Mesenchymal stem cell (in vitro differentiated cells and primary cell): ENCODE measurements at regions not wholly inside any gene's neighbourhood (a gene's known extent, or its start where the extent isn't known, plus 50 kb on each side); places are given as distances from the start of the nearest gene placed in this dataset.

ENCODE experiments used
- DNase-seq: peaks from one replicate; pipeline ENCODE4 v3.0.0-alpha.2; 2013
- H2AFZ ChIP-seq: one replicate; pipeline ENCODE4 v1.6.1; 2013; ENCODE audit warnings: low read depth, mild to moderate bottlenecking, control low read depth, inconsistent platforms, low read length, moderate library complexity
- H2AK5ac ChIP-seq: 2 replicates; pipeline ENCODE4 v1.6.1; 2013; ENCODE audit warnings: low read length, moderate library complexity, mild to moderate bottlenecking, inconsistent platforms; ENCODE audit not compliant: severe bottlenecking
- H2BK120ac ChIP-seq: one replicate; pipeline ENCODE4 v1.6.1; 2013; ENCODE audit warnings: low read depth, mild to moderate bottlenecking, inconsistent platforms, low read length, moderate library complexity
- H2BK12ac ChIP-seq, 2 experiments: one replicate each; pipeline ENCODE4 v1.6.1; 2013; ENCODE audit warnings: inconsistent platforms in 2 of 2, low read length in 2 of 2, mild to moderate bottlenecking in 2 of 2, moderate library complexity in 2 of 2, control low read depth in 1 of 2
- H2BK15ac ChIP-seq: one replicate; pipeline ENCODE4 v1.6.1; 2013; ENCODE audit warnings: mild to moderate bottlenecking, low read depth, inconsistent platforms; ENCODE audit not compliant: poor library complexity, severe bottlenecking
- H2BK5ac ChIP-seq: 2 replicates; pipeline ENCODE4 v1.6.1; 2013; ENCODE audit warnings: low read depth, mild to moderate bottlenecking, low read length, control low read depth, inconsistent platforms; ENCODE audit not compliant: poor library complexity, severe bottlenecking
- H3K14ac ChIP-seq, 2 experiments: one replicate each; pipeline ENCODE4 v1.6.1; 2013; ENCODE audit warnings: inconsistent platforms in 2 of 2, low read length in 2 of 2, control low read depth in 1 of 2, mild to moderate bottlenecking in 1 of 2, moderate library complexity in 1 of 2
- H3K18ac ChIP-seq, 2 experiments: one replicate each; pipeline ENCODE4 v1.6.1; 2013; ENCODE audit warnings: inconsistent platforms in 2 of 2, low read length in 2 of 2, control low read depth in 1 of 2, low read depth in 1 of 2, mild to moderate bottlenecking in 1 of 2
- H3K23ac ChIP-seq, 2 experiments: one replicate each; pipeline ENCODE4 v1.6.1; 2013; ENCODE audit warnings: inconsistent platforms in 2 of 2, low read length in 2 of 2, mild to moderate bottlenecking in 2 of 2, moderate library complexity in 2 of 2, control low read depth in 1 of 2
- H3K27ac ChIP-seq: 2 replicates; pipeline ENCODE4 v1.5.1; 2013; ENCODE audit warnings: mild to moderate bottlenecking, moderate library complexity, low read length, control low read depth, inconsistent platforms; ENCODE audit not compliant: poor library complexity, severe bottlenecking
- H3K27me3 ChIP-seq, 2 experiments: 2 replicates each; pipeline versions ENCODE4 v1.6.1 to v1.7.0; 2013; ENCODE audit warnings: low read length in 2 of 2, mild to moderate bottlenecking in 2 of 2, moderate library complexity in 2 of 2, control low read depth in 1 of 2, inconsistent platforms in 1 of 2; ENCODE audit not compliant: control insufficient read depth in 1 of 2, insufficient read depth in 1 of 2
- H3K36me3 ChIP-seq, 2 experiments: 2 replicates each; pipeline versions ENCODE4 v1.6.1 to v1.7.0; 2013; ENCODE audit warnings: low read length in 2 of 2, control low read depth in 1 of 2, inconsistent platforms in 1 of 2, low read depth in 1 of 2, mild to moderate bottlenecking in 1 of 2; ENCODE audit not compliant: insufficient read depth in 2 of 2, control insufficient read depth in 1 of 2
- H3K4ac ChIP-seq, 2 experiments: one replicate each; pipeline ENCODE4 v1.6.1; 2013; ENCODE audit warnings: inconsistent platforms in 2 of 2, low read length in 2 of 2, mild to moderate bottlenecking in 2 of 2, moderate library complexity in 2 of 2, control low read depth in 1 of 2, low read depth in 1 of 2
- H3K4me1 ChIP-seq: 2 replicates; pipeline ENCODE4 v1.6.1; 2013; ENCODE audit warnings: low read depth, low read length, control low read depth; ENCODE audit not compliant: control insufficient read depth, insufficient read depth
- H3K4me2 ChIP-seq: 2 replicates; pipeline ENCODE4 v1.6.1; 2013; ENCODE audit warnings: low read length, mild to moderate bottlenecking, inconsistent platforms; ENCODE audit not compliant: poor library complexity, severe bottlenecking
- H3K4me3 ChIP-seq, 2 experiments: 2 replicates each; pipeline versions ENCODE4 v1.5.1 to v1.7.0; 2013; ENCODE audit warnings: low read length in 2 of 2, mild to moderate bottlenecking in 2 of 2, control low read depth in 1 of 2, low read depth in 1 of 2; ENCODE audit not compliant: insufficient read depth in 1 of 2
- H3K79me1 ChIP-seq: replicated peaks from 2 replicates; pipeline ENCODE4 v1.6.1; 2013; ENCODE audit warnings: mild to moderate bottlenecking, control low read depth, low read length, inconsistent platforms; ENCODE audit not compliant: poor library complexity, severe bottlenecking
- H3K9ac ChIP-seq: 2 replicates; pipeline ENCODE4 v1.7.0; 2013; ENCODE audit warnings: mild to moderate bottlenecking, low read length, moderate library complexity
- H3K9me3 ChIP-seq: 2 replicates; pipeline ENCODE4 v1.7.0; 2013; ENCODE audit warnings: mild to moderate bottlenecking, low read length; ENCODE audit not compliant: control insufficient read depth
- H4K8ac ChIP-seq: one replicate; pipeline ENCODE4 v1.6.1; 2013; ENCODE audit warnings: inconsistent platforms, mild to moderate bottlenecking, low read length, moderate library complexity
- H4K91ac ChIP-seq: one replicate; pipeline ENCODE4 v1.6.1; 2013; ENCODE audit warnings: mild to moderate bottlenecking, low read length, inconsistent platforms
- WGBS: methylation state at CpG from one replicate; pipeline ENCODE4 v1.1.7; 2013; ENCODE audit warnings: mixed read lengths; 5-methylcytosine and 5-hydroxymethylcytosine counted together

GRCh38 chr5:175281257-175281656, 162.7 kb downstream of the DRD1 start:
- Histone ChIP-seq H3K36me3 (no peaks in the 10 kb centered on the region), H3K79me1 (no peaks in the 10 kb centered on the region), H3K4me1 (no peaks in the 10 kb centered on the region), H3K9me3 (no peaks in the 10 kb centered on the region), H4K8ac (no peak overlapping the region), H3K4ac (no peak overlapping the region), H2AK5ac (no peak overlapping the region), H2BK5ac (no peak overlapping the region), H3K27me3 (peaks cover 0 to 41% of the 10 kb centered on the region in 2 experiments), H3K9ac (no peak overlapping the region), H3K27ac (no peak overlapping the region), H2BK12ac (no peak overlapping the region), H2BK15ac (no peak overlapping the region), H3K18ac (no peak overlapping the region), H3K23ac (no peak overlapping the region), H3K4me2 (no peak overlapping the region), H2BK120ac (no peak overlapping the region), H2AFZ (no peak overlapping the region), H3K14ac (no peak overlapping the region), H4K91ac (no peak overlapping the region), H3K4me3 (no peak overlapping the region)
- DNase-seq = no peak
- WGBS = 52% methylated on average over 2 of the region's 4 CpGs

- H3K18ac ChIP-seq = no peak overlapping the region
- no peaks in the 10 kb centered on the region for H3K79me1 ChIP-seq
- no peak overlapping the region for H3K4me3 ChIP-seq
- no peaks in the 10 kb centered on the region for H3K4me1 ChIP-seq
- no peak overlapping the region for H3K9ac ChIP-seq
- peaks cover 0 to 41% of the 10 kb centered on the region in 2 experiments for H3K27me3 ChIP-seq
- no peak overlapping the region for H3K4ac ChIP-seq
- no peak overlapping the region for H2BK12ac ChIP-seq
- H3K36me3 ChIP-seq = no peaks in the 10 kb centered on the region
- no peak for DNase-seq
- H3K27ac ChIP-seq = no peak overlapping the region
- H3K9me3 ChIP-seq = no peaks in the 10 kb centered on the region
- no peak overlapping the region for H2AFZ ChIP-seq
- H3K14ac ChIP-seq = no peak overlapping the region
- no peak overlapping the region for H4K91ac ChIP-seq
- H2BK120ac ChIP-seq = no peak overlapping the region
- 68% methylated on average over 3 of the region's 3 CpGs for WGBS
- no peak overlapping the region for H3K23ac ChIP-seq
- no peak overlapping the region for H2BK5ac ChIP-seq
- H2BK15ac ChIP-seq = no peak overlapping the region
- H2AK5ac ChIP-seq = no peak overlapping the region
- no peak overlapping the region for H4K8ac ChIP-seq
- H3K4me2 ChIP-seq = no peak overlapping the region
Observed at GRCh38 chr5:175279506-175279905, 164.5 kb downstream of the DRD1 start.

- 80% methylated on average over 3 of the region's 5 CpGs for WGBS
Observed at GRCh38 chr5:175275748-175276147, 168.2 kb downstream of the DRD1 start.

GRCh38 chr5:175275097-175275496, 168.9 kb downstream of the DRD1 start:
- H3K36me3 ChIP-seq = no peaks in the 10 kb centered on the region
- WGBS = 93% methylated on average over 3 of the region's 4 CpGs
- no peak overlapping the region for H3K27ac ChIP-seq
- H3K9ac ChIP-seq = no peak overlapping the region
- H3K79me1 ChIP-seq = no peaks in the 10 kb centered on the region
- no peaks in the 10 kb centered on the region for H3K4me1 ChIP-seq
- no peaks in the 10 kb centered on the region for H3K9me3 ChIP-seq
- H2BK5ac ChIP-seq = no peak overlapping the region
- no peak overlapping the region for H2BK120ac ChIP-seq
- peaks cover 0 to 42% of the 10 kb centered on the region in 2 experiments for H3K27me3 ChIP-seq
- no peak overlapping the region for H3K14ac ChIP-seq
- H3K4me3 ChIP-seq = peak overlapping the region in 1 of 2 experiments; percentile 52
- no peak overlapping the region for H3K18ac ChIP-seq
- H3K23ac ChIP-seq = no peak overlapping the region
- no peak overlapping the region for H4K8ac ChIP-seq
- H3K4ac ChIP-seq = no peak overlapping the region
- no peak overlapping the region for H2BK12ac ChIP-seq
- H3K4me2 ChIP-seq = no peak overlapping the region
- no peak overlapping the region for H4K91ac ChIP-seq
- no peak for DNase-seq
- no peak overlapping the region for H2AK5ac ChIP-seq
- no peak overlapping the region for H2BK15ac ChIP-seq
- H2AFZ ChIP-seq = no peak overlapping the region

More at GRCh38 chr5:175275748-175276147, 168.2 kb downstream of the DRD1 start:
- Histone ChIP-seq H3K27me3 (peaks cover 0 to 45% of the 10 kb centered on the region in 2 experiments), H2BK120ac (no peak overlapping the region), H2BK15ac (no peak overlapping the region), H3K4me3 (no peak overlapping the region), H2BK12ac (no peak overlapping the region), H3K9me3 (no peaks in the 10 kb centered on the region), H3K36me3 (no peaks in the 10 kb centered on the region), H3K4me1 (no peaks in the 10 kb centered on the region), H4K8ac (no peak overlapping the region), H3K4ac (no peak overlapping the region), H3K14ac (no peak overlapping the region), H2BK5ac (no peak overlapping the region), H2AFZ (no peak overlapping the region), H2AK5ac (no peak overlapping the region), H3K9ac (no peak overlapping the region), H3K27ac (no peak overlapping the region), H3K4me2 (no peak overlapping the region), H3K79me1 (no peaks in the 10 kb centered on the region), H3K18ac (no peak overlapping the region), H4K91ac (no peak overlapping the region), H3K23ac (no peak overlapping the region)
- no peak for DNase-seq
